SKM-1 treated with dmso at 0.1 percent for 144 hours (cell line): ENCODE measurements at regions not wholly inside any gene's neighbourhood (a gene's known extent, or its start where the extent isn't known, plus 50 kb on each side); places are given as distances from the start of the nearest gene placed in this dataset.
"Not testable (repeated sequence)": the region's sequence is repeated elsewhere in the genome, so short reads cannot be mapped to it uniquely, and the experiment has no call there.

Experiments used
- DNase-seq: peaks from one replicate; lab custom pipeline; 2025; ENCODE audit not compliant: unreplicated experiment; lab: John Stamatoyannopoulos, UW

DNA sequence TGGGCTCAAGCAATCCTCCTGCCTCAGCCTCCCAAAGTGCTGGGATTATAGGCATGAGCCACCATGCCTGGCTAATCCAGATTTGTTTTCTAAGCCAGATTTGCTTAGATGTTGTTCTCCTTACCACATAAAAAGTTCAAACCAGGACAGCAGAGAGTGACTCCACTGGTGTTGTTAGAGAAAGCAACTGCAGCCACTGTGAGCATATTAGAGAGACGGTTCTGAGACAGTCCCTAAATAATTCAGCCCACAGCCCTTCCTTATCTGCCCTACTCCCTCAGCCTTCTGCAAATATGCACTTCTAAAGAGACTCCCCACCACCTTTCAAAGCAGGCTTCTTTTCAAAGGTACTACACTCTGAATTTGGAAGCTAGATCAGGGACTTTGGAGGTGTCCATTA is 96.1 kb downstream of the DRD1 start:
- DNase-seq = no peak

DNA sequence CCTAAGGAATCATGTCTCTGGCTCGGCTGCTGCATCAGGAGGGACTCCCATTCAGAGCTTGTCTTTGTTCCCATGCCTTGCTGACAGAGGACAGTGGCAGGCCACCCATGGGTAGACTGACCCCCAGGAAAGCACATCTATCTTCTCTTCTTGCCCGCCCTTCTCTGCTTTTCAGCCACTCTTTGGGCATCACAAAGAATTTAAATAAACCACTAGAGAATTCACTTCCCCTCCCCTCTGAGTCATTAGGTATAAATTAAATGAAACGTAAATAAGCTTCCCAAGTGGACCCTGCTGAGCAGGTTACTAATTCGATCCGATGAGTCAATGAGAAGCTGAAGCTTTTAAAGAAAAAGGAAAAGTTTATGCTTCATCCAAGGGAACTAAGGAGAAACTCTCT is 97.0 kb downstream of the DRD1 start:
- DNase-seq = no peak

DNA sequence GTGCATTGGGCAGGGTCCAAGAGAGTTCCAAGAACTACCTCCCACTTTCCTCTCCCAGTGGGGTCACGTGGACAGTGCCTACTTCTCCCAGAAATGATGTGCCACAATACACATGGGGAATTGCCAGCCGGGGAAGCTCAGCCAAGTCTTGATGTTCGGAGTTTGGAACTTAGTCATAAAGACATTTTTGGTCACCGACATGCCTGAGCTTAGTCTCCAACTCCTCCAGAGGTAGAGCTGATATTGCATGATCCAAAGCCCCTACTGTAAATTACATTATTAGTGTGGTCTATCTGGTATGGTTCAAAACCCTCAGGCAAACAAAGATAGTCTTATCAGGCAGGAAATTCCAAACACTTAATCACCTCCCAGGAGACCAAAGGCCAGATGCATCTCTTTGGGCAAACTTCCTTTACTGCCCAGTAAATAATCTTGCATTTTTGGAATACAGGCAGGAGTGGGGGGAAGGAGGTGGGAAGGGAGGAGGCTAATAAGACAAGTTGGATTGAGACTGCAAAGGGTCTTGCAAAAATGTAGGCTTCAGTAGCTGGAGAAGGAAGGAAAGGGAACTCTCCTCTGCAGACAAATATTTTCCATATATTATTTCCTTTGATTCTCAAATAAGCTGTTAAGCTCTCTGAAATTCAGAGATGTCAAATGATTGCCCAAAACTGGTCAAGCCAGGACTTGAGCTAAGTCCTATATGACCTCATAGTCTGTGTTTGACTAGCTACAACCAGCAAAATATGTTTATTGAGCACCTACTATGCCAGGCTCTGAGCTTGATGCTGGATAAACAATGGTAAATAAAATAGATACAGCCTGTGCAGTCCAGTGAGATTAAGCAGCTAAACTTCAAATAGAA is 99.4 kb downstream of the DRD1 start:
- DNase-seq = no peak

DNA sequence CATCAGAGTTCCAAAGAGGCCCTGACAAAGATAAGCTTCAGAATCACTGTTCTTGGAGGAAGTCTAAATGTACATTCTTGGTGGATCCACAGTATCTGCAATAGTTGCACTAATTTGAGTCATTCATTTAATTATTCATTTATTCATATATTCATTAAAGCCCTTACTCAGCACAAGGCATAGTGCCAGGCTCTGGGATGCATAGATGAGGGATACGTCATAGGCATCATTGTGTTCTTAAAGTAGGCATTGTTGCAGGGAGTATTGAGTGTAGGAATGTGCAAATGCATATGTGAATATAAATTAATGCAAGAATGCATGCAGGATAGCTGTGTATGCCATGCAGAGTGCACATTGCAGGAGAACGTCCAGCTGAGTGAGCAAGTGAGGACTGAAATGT is 100.7 kb downstream of the DRD1 start:
- DNase-seq = no peak

DNA sequence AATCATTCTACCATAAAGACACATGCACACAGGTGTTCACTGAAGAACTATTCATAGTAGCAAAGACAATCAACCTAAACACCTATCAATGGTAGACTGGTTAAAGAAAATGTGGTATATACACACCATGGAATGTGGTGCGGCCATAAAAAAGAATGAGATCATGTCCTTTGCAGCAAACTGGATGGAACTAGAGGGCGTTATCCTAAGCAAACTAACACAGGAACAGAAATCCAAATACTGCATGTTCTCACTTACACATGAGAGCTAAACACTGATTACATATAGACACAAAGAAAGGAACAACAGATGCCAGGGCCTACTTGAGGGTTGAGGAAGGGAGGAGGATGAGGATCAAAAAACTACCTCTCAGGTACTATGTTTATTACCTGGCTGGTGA is 103.8 kb downstream of the DRD1 start:
- no peak for DNase-seq

DNA sequence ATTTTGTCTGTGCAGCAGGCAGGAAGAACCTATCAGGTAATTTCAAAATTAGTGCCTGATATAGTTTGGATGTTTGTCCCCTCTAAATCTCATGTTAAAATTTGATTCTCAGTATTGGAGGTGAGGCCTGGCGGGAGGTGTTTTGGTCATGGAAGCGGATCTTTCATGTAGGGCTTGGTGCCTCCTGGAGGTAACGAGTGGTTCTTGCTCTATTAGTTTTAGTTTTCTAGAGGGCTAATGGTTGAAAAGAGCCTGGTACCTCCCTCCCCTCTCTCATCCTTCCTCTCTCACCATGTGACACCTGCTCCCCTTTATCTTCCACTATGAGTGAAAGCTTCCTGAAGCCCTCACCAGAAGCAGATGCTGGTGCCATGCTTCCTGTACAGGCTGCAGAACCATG is 106.3 kb downstream of the DRD1 start:
- DNase-seq = no peak

DNA sequence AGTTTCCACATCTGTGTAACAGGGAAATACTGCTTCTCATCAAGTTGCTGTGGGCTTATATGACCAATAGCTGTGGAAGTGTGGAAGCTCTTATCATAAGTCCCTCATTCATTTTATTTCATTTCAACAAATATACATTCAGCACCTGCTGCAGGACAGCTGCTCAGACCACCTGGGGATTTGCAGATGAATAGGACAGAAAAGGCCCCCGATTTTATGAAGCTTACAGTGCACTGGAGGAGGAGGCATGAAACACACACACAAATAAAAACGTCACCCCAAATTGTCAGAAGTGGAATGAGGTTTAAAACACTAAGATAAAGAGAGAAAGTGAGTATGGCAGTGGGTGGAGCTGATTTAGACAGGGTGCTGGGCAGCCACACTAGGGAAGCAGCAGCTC is 107.2 kb downstream of the DRD1 start:
- DNase-seq = no peak

DNA sequence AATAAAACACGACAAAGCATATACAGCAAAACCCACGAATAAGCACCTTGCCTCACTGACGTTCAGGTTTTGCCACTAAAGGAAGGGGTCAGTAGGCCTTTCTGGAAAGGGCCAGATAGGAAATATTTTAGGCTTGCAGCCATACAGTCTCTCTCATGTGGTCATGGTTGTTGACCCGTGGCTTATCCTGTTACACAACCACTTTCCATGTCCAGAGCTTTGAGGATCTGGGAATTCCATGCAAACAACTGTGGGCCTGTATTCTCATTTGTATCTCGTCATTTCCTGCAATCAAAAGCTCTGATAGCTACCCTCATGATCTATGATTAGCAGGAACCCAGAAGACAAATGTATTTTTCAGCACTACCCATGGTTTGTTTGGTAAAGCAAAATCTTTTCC is 108.3 kb downstream of the DRD1 start:
- no peak for DNase-seq

DNA sequence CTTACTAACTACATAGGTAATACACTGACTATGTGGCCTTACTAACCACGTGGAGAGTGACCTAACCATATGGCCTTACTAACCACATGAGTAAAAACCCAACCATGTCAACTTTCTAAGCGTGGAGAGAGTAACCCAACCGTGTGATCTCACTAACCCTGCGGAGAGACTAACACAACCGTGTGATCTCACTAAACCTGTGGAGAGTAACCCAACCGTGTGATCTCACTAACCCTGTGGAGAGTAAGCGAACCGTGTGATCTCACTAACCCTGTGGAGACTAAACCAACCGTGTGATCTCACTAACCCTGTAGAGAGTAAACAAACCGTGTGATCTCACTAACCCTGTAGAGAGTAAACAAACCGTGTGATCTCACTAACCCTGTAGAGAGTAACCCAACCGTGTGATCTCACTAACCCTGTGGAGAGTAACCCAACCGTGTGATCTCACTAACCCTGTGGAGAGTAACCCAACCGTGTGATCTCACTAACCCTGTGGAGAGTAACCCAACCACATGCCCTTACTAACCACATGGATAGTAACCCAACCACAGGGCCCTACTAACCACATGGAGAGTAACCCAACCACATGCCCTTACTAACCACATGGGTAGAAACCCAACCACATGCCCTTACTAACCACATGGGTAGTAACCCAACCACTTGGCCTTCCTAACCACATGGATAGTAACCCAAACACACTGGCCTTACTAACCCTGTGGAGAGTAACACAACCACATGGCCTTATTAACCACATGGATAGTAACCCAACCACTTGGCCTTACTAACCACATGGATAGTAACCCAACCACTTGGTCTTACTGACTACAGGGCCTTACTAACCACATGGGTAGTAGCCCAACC is 112.6 kb downstream of the DRD1 start:
- not testable (repeated sequence) for DNase-seq

DNA sequence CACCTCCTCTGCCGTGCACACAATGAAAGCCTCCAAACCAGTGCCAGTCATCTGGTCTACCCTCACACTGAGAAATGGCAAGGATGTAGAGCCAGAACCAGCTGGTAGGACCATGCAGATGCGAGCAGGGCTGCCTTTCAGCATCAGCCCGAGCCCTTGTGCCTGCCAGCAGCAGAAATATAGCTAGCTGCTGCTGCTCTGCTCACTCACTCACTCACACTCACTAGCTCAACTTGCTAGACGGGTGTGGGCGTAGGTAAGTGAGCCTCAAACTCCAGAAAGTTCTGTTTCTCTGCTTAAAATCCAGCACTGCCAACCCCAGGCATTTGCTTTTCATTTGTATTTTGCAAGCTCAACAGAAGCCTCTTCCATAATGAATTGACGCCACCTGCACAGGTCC is 114.0 kb downstream of the DRD1 start:
- no peak for DNase-seq

DNA sequence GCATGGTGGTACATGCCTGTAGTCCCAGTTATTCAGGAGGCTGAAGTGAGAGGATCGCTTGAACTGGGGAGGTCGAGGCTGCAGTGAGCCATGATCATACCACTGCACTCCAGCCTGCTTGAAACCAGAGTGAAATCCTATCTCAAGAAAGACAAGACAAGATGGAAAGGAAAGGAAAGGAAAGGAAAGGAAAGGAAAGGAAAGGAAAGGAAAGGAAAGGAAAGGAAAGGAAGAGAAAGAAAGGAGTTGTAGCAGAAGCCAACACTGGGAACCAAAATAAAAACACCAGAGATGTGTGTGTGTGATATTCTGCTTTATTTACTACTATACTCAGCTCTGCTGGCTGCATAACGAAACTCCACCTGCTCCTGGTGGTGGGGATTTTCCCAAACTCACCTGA is 115.3 kb downstream of the DRD1 start:
- DNase-seq = no peak

DNA sequence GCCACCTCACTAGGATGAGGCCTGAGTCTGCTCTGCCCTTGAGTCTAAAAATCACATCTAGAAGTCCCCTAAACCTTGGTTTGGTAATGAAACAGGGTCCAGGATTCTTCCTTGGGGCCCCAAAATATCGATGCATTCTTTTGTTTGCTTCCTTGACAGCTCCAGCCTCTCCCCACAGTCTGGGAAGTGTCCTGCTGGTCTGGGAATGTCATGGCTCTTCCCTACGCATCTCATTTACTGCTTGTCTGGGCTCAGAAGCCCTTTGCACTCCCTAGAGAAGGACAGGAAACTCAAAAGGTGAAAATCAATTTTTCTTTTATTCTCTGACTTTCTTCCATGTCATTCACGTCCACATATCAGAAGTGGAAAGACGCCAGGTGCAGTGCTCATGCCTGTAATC is 115.8 kb downstream of the DRD1 start:
- DNase-seq = no peak

DNA sequence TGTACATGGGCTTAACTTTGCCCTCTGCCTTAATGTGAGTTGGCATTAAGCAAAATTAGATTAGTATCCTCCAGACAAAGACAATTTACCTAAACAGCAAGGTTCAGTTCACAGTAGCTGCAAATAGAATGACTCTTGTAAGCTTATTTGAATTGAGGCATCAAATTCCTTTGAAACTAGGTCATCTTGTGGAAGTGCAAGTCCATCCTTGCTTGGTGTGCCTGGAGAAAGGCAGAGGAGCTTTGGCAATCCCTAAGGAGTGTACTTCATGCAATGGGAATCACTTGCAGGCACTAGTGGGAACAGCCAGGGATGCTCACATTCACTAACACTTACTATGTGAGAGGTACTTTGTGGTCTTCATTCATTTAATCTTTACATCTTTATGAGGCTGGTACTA is 118.3 kb downstream of the DRD1 start:
- no peak for DNase-seq

DNA sequence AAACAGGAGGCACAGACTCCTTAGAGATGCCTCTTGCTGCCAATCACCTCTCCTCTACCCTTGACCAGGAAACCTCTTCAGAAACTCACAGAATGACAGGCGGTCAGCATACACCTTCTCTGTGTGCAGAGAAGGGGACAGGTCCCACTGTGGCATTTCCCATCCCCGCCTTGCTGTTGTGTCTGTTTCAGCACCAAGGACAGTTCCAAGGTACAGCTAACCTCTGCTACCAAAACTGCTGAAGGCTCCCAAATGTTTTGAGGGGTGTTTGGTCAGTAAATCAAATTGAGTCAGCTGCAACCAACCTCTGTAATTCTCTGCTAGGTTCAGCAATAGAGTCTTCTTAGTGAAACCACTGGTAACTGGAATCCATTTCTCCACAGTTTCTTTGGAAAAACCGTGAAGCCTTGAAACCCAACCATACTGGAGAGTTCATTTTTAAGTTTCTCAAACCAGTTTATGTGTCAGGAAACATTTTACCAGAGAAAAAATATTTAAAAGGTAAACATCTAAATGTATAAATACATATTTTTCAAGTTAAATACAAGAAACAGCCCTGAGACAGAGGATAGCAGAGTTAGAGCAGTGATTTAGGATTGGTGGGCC is 122.0 kb downstream of the DRD1 start:
- no peak for DNase-seq

DNA sequence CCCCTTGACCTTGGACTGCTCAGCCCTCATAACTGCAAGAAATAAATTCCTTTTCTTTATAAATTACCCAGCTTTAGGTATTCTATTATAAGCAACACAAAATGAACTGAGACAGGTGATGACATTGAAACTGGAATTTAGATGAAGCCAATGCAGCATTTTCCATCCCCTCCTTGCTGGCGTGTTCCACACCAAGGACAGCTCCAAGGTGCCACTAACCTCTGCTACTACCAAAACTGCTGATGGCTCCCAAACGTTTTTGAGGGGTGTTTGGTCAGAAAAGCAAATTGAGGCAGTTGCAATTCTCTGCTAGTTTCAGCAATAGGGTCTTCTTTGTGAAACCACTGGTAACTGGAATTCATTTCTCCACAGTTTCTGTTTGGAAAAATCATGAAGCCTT is 124.8 kb downstream of the DRD1 start:
- no peak for DNase-seq

DNA sequence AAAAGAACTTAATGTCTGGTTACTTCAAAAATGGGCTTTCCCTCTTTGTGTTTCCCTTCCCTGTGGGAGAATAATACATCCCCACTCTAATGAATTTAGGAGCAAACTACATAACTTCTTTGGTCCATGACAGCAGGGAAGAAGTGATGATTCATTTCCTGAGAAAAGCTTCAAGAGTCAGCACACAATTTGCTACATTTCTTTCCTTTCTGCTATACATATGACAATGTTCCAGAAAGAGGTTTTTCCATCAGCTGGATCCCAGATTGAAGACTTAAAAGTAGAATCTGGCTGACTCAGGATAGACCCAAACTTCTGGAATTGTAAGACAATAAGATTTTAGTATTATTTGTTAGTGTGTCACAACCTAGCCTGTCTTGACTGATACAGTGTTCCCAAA is 126.1 kb downstream of the DRD1 start:
- DNase-seq = no peak

DNA sequence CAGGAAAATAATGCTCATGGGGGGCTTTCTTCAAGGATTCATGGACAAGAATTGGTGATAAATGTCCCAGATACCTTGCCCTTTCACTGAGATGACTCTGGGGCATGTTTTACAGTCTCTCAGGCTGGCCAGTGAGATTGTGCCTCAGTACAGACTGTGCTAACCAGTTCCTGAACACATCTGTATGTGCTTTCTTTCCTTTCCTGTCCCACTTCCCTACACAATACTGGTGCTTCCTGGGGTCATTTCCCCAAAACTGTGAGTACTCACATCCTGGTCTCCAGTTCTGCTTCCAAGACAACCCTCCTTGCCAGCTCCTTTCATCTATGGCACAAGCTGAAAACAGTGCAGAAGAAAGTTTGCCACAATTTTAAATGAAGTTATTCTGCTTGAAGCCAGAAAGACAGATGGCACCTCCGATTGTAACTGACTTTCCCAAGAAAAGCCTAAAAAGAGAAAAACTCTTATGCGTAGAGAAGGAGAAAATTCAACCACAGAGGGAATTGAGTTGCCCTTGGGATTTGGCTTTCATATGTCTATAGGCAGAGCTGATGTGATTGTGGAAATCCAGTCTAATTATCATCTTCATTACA is 134.7 kb downstream of the DRD1 start:
- DNase-seq = no peak

DNA sequence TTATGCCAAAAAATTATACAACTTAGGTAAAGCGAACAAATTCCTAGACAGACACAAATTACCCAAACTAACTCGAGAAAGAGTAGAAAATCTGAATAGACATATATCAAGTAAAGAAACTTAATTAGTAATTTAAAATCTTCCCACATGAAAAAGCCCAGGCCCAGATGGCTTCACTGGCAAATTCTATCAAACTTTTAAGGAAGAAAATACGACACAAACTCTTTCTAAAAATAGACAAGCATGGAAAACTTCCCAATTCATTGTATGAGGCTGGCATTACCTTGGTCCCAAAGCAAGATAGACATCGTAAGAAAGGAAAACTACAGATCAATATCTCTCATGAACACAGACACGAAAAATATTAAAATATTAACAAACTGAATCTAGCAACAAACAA is 135.3 kb downstream of the DRD1 start:
- DNase-seq = no peak

DNA sequence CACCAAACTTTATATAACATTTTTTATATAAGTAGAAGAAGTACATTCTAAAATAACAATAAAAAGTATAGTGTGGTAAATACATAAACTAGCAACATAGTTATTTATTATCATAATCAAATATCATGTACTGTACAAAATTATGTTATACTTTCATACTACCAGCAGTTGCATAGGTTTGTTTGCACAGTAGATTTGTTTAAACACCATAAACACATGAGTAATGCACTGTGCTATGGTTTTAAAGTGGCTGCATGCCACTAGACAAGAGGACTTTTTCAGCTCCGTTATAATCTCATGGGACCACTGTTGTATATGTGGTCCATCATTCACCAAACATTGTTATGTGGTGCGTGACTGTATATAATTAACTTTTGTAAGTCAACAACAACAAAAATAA is 137.6 kb downstream of the DRD1 start:
- no peak for DNase-seq

DNA sequence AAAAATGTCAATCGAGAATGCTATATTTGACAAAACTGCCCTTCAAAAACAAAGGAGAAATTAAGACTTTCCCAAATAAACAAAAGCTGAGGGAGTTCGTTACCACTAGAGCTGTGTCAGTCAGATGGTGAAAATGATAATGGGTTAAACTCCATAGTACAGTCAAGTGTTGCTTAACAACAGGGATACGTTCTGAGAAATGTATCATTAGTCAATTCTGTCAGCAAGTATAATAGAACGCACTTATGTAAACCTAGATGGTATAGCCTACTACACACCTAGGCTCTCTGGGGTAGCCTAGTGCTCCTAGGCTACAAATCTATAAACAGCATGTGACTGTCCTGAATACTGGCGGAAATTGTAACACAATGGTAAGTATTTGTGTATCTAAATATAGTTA is 138.7 kb downstream of the DRD1 start:
- no peak for DNase-seq

DNA sequence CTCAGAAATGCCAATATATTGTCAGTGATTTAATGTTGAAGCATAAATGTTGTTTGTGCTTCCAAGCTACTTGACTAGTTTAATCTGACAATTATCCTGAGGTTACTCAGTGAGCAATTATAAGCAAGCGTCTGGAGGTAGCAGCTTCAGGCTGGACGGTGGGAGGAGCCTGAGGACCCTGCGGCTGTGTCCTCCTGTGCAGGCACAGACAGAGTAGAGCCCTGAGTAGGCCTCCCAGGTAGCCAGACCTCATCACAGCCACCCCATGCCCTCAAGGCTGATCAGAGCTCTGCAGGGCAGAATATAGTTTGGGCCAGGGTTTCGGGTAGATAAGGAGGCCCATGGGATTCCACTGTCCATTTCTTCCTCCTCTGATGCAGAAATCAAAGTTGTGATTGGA is 153.6 kb downstream of the DRD1 start:
- DNase-seq = no peak
